ENCODE measurements at regions not wholly inside any gene's neighbourhood (a gene's known extent, or its start where the extent isn't known, plus 50 kb on each side); places are given as distances from the start of the nearest gene placed in this dataset.

GRCh38 chr5:10133830-10134229 is 115.9 kb downstream of the ATPSCKMT start:
- no peaks in the 10 kb centered on the region for H3K4me1 ChIP-seq (ENCODE audit: control insufficient read depth in 1 of 2, insufficient read depth in 2 of 2, low read length in 2 of 2)
- no TSS peak for BruUV-seq (replicated peaks)
- DNase-seq (ENCODE audit: low read depth, low spot score) (no peak), ATAC-seq (no peak)
- H3K9me2 ChIP-seq (ENCODE audit: insufficient read depth): no peaks in the 10 kb centered on the region
- ChIA-PET RAD21 (ENCODE audit: low non-redundant PET in 1 of 2, low total read pairs in 2 of 2, uncharacterized antibody in 2 of 2, unreplicated experiment in 2 of 2) (no interaction called here), POLR2A (no interaction called here), CTCF (no interaction called here)
- H4K20me1 ChIP-seq (ENCODE audit: insufficient read depth): no peaks in the 10 kb centered on the region
- no peak overlapping the region for H3K4me2 ChIP-seq (ENCODE audit: low read length)
- no peak overlapping the region for H2AFZ ChIP-seq (ENCODE audit: low read depth, low read length, poor library complexity, severe bottlenecking)
- no peaks in the 10 kb centered on the region for H3K27me3 ChIP-seq (ENCODE audit: insufficient read depth, low read length)
- no peaks in the 10 kb centered on the region for H3K9me3 ChIP-seq (ENCODE audit: control insufficient read depth in 1 of 2, insufficient read depth in 1 of 2, low read depth in 1 of 2, low read length in 2 of 2)
- no peak for TF ChIP-seq SP1 (IDR thresholded peaks at IDR 0.05; ENCODE audit: low read depth)
- TF ChIP-seq RAD21 (IDR thresholded peaks at IDR 0.05; ENCODE audit: low read depth): no peak
- no peak for TF ChIP-seq ZBTB33 (IDR thresholded peaks at IDR 0.05; ENCODE audit: extremely low read depth, insufficient replicate concordance, low read length)
- no peak for TF ChIP-seq SIN3A (IDR thresholded peaks at IDR 0.05; ENCODE audit: low read depth)
- TF ChIP-seq POLR2A (IDR thresholded peaks at IDR 0.05; ENCODE audit: borderline replicate concordance, extremely low read depth, insufficient read depth, insufficient read length): no peak
- no peak for TF ChIP-seq YY1 (IDR thresholded peaks at IDR 0.05; ENCODE audit: extremely low read depth, insufficient replicate concordance, low read depth, low read length)
- TF ChIP-seq EZH2phosphoT487 (IDR thresholded peaks at IDR 0.05; ENCODE audit: borderline replicate concordance): no peak
- no peak for TF ChIP-seq ZNF274 (IDR thresholded peaks at IDR 0.05; ENCODE audit: low read depth, low read length)
- no peak for TF ChIP-seq TCF7L2 (IDR thresholded peaks at IDR 0.05; ENCODE audit: borderline replicate concordance, extremely low read depth, insufficient read depth, insufficient read length)
- no peak for TF ChIP-seq POLR2AphosphoS5 (IDR thresholded peaks at IDR 0.05; ENCODE audit: low read depth, low read length)
- TF ChIP-seq FOSL1 (IDR thresholded peaks at IDR 0.05; ENCODE audit: low read depth): no peak
- TF ChIP-seq JUND (IDR thresholded peaks at IDR 0.05): no peak
- TF ChIP-seq CTCF (IDR thresholded peaks at IDR 0.05 in 2 of 3, conservative IDR thresholded peaks at IDR 0.05 in 1 of 3; ENCODE audit: borderline replicate concordance in 1 of 3, insufficient read depth in 1 of 3, low read depth in 2 of 3, low read length in 2 of 3): no peak
- TF ChIP-seq SRF (IDR thresholded peaks at IDR 0.05; ENCODE audit: low read depth): no peak
- TF ChIP-seq ELF1 (IDR thresholded peaks at IDR 0.05; ENCODE audit: borderline replicate concordance, low read depth): no peak
- TF ChIP-seq CEBPB (IDR thresholded peaks at IDR 0.05; ENCODE audit: low read depth): no peak
- no peak for TF ChIP-seq EGR1 (IDR thresholded peaks at IDR 0.05; ENCODE audit: low read depth)
- no peak for TF ChIP-seq ZFX (IDR thresholded peaks at IDR 0.05)
- H3K4me3 ChIP-seq (replicated peaks in 1 of 2; ENCODE audit: low read depth in 1 of 2, low read length in 2 of 2): no peak overlapping the region
- no peaks in the 10 kb centered on the region for H3K79me2 ChIP-seq (ENCODE audit: insufficient read depth, low read length)
- no peak overlapping the region for H3K27ac ChIP-seq (ENCODE audit: low read depth, low read length)
- intact Hi-C loops (cut with micrococcal nuclease): no loop called here
- H3K36me3 ChIP-seq (ENCODE audit: control insufficient read depth in 1 of 2, insufficient read depth in 2 of 2, low read length in 2 of 2): no peaks in the 10 kb centered on the region
- no peak overlapping the region for H3K9ac ChIP-seq (ENCODE audit: low read length)
